ENCODE measurements at regions not wholly inside any gene's neighbourhood (a gene's known extent, or its start where the extent isn't known, plus 50 kb on each side); places are given as distances from the start of the nearest gene placed in this dataset.
"Not testable (repeated sequence)": the region's sequence is repeated elsewhere in the genome, so short reads cannot be mapped to it uniquely, and the experiment has no call there.

DNA sequence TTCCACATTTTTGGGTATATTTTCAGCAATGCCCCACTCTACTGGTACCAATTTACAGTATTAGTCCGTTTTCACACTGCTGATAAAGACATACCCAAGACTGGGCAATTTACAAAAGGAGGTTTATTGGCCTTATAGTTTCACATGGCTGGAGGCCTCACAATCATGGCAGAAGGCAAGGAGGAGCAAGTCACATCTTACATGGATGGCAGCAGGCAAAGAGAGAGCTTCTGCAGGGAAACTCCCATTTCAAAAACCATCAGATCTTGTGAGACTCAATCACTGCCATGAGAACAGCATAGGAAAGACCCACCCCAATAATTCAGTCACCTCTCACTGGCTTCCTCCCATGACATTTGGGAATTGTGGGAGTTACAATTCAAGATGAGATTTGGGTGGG lies 722.9 kb downstream of the NTRK3 start:
- H3K56ac ChIP-seq (replicated peaks; ENCODE audit: insufficient read length, low read depth, low read length); H2BK5ac ChIP-seq (ENCODE audit: low read depth, low read length); H2BK12ac ChIP-seq (ENCODE audit: low read depth, low read length); H3K14ac ChIP-seq (ENCODE audit: insufficient read length); H3K9ac ChIP-seq (replicated peaks in 1 of 4; ENCODE audit: extremely low read depth in 1 of 4, low read depth in 3 of 4, low read length in 3 of 4); H4K91ac ChIP-seq (replicated peaks; ENCODE audit: insufficient read length, low read length); H2BK20ac ChIP-seq (ENCODE audit: low read length); H2AK5ac ChIP-seq (ENCODE audit: low read depth, low read length); H3K27me3 ChIP-seq (replicated peaks in 1 of 4; ENCODE audit: control insufficient read depth in 3 of 4, extremely low read depth in 1 of 4, insufficient read depth in 3 of 4, low read length in 3 of 4); H2BK120ac ChIP-seq (replicated peaks; ENCODE audit: low read depth, low read length); H2AFZ ChIP-seq (ENCODE audit: low read length); H3K4ac ChIP-seq (replicated peaks; ENCODE audit: insufficient read length, low read depth, low read length); H3K9me3 ChIP-seq (ENCODE audit: insufficient read depth in 2 of 2, low read depth in 1 of 2, low read length in 1 of 2); H2BK15ac ChIP-seq (ENCODE audit: low read length); H3K4me2 ChIP-seq (ENCODE audit: insufficient read depth in 1 of 2, low read depth in 2 of 2, low read length in 2 of 2); H3K4me3 ChIP-seq (ENCODE audit: extremely low read depth in 1 of 4, insufficient read depth in 2 of 4, low read depth in 3 of 4, low read length in 4 of 4); H4K5ac ChIP-seq (ENCODE audit: insufficient read length, low read depth, low read length); H3K79me1 ChIP-seq (ENCODE audit: low read depth, low read length); FAIRE-seq; POLR2A ChIA-PET (ENCODE audit: partially characterized antibody); H4K20me1 ChIP-seq (replicated peaks in 1 of 2; ENCODE audit: control insufficient read depth in 1 of 2, insufficient read depth in 2 of 2, low read length in 2 of 2); H3K79me2 ChIP-seq (ENCODE audit: control insufficient read depth in 1 of 2, insufficient read depth in 2 of 2, low read length in 2 of 2); H3K4me1 ChIP-seq (replicated peaks in 1 of 4; ENCODE audit: control insufficient read depth in 3 of 4, insufficient read depth in 4 of 4, low read length in 3 of 4); H3K27ac ChIP-seq (ENCODE audit: low read depth, low read length); H4K8ac ChIP-seq (ENCODE audit: extremely low read depth, insufficient read depth, low read length); H3K36me3 ChIP-seq (ENCODE audit: control insufficient read depth in 2 of 4, insufficient read depth in 4 of 4, low read length in 3 of 4); H3K18ac ChIP-seq (ENCODE audit: extremely low read depth, low read length); H3K23me2 ChIP-seq (ENCODE audit: low read depth, low read length); H3K23ac ChIP-seq (ENCODE audit: insufficient read length); DNase-seq (ENCODE audit: low read depth in 1 of 2, low spot score in 2 of 2): not testable (repeated sequence)
- 94% methylated on average over 1 of the region's 1 CpG; no CpG with 5 or more reads in 1 of the 2 experiments for WGBS, 2 experiments (ENCODE audit: extremely low coverage in 1 of 2, insufficient coverage in 1 of 2, insufficient read length in 1 of 2, insufficient replicate concordance in 2 of 2, low coverage in 1 of 2, low lambda C conversion rate in 2 of 2, missing lambda C conversion rate in 1 of 2)
- CTCF ChIA-PET (ENCODE audit: partially characterized antibody): interaction anchor here (1.2 kb wide), 1 partner anchor 12 kb away, joined by 3 read pairs; no protein-coding TSS in a partner anchor
